ENCODE measurements at regions not wholly inside any gene's neighbourhood (a gene's known extent, or its start where the extent isn't known, plus 50 kb on each side); places are given as distances from the start of the nearest gene placed in this dataset.

DNA sequence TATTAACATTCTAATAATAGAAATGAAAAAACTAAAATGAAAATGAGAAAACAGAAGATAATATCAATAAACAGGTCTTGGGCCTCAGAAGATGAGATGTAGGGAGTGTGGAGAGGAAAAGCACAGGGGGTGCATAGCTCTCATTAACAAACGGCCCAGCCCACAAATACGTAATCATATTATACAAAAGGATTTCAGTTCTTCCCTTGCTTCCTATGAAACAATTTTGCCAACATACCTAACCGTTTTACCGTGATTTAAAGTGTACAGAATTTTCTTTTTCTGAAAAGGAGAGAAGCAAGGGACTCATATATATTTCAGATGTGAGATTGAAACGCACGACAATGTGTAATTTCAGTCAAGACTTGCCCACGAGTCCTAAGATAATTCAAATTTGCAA lies 136.0 kb downstream of the HFE start:
- peaks cover 13% of the 10 kb centered on the region for H3K4me1 Mint-ChIP-seq (ENCODE audit: low read depth)
- no peak overlapping the region for H3K27ac Mint-ChIP-seq
- TF ChIP-seq, protein P1, sequence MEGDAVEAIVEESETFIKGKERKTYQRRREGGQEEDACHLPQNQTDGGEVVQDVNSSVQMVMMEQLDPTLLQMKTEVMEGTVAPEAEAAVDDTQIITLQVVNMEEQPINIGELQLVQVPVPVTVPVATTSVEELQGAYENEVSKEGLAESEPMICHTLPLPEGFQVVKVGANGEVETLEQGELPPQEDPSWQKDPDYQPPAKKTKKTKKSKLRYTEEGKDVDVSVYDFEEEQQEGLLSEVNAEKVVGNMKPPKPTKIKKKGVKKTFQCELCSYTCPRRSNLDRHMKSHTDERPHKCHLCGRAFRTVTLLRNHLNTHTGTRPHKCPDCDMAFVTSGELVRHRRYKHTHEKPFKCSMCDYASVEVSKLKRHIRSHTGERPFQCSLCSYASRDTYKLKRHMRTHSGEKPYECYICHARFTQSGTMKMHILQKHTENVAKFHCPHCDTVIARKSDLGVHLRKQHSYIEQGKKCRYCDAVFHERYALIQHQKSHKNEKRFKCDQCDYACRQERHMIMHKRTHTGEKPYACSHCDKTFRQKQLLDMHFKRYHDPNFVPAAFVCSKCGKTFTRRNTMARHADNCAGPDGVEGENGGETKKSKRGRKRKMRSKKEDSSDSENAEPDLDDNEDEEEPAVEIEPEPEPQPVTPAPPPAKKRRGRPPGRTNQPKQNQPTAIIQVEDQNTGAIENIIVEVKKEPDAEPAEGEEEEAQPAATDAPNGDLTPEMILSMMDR (IDR thresholded peaks at IDR 0.05), result no peak
- H3K27me3 Mint-ChIP-seq, result no peaks in the 10 kb centered on the region
- ChIA-PET POLR2A (interaction anchor here (0.5 to 27.2 kb wide), 12 partner anchors 7 to 1643 kb away, joined by 3 to 883 read pairs (median 27); a partner anchor contains a TSS), CTCF (interaction anchor here (0.7 to 3.3 kb wide), 5 partner anchors 8 to 99 kb away, joined by 3 to 11 read pairs (median 4); a partner anchor contains a TSS)
- intact Hi-C loops (cut with micrococcal nuclease), result no loop called here
- H3K4me3 Mint-ChIP-seq, result no peak overlapping the region
- no peaks in the 10 kb centered on the region for H3K9me3 Mint-ChIP-seq
- ATAC-seq (peak; percentile 11), DNase-seq (no peak)
- H3K36me3 Mint-ChIP-seq (ENCODE audit: low read depth), result peaks cover 3% of the 10 kb centered on the region

DNA sequence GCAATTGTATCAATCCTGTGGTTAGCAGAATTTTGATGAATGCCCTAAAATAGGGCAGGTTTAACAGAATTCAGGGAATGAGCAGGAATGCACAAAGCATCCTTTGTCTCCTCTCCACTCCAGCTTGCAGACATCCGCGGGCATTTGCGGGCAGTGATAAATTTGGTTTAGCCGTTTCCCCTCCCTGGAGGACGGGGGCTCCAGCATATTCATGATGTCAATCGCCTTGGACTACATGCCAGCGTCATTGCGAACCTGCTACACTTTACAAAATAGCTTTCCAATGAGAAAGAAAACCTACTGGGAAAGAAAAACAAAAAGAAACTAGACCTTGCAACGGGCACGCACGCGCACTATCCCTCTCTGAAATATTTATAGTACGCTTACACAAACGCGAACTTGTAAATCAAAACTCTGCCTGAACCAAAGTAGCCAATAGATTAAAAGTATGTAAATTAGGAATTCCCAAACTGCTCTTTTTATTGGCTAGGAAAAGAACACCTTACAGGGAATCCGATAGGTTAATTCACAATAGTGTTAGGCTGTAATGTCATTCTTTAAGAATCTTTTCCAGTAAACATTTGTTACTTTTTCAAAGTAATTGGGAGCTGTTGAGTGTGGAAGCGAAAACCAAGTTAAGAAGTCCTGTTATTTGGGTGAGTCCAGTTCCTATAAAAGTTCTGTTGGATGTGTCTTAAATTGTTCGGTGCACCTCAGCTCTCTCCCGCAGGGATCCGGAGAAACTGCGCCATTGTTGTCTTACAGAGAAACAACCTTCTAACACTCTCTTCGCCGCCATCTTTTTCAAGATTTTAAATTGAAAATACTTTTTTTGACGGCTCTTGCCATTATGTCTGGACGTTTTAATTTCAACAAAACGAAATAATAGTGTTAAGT lies 136.7 kb downstream of the HFE start:
- no peak overlapping the region for H3K4me3 Mint-ChIP-seq
- H3K9me3 Mint-ChIP-seq, result no peaks in the 10 kb centered on the region
- DNase-seq, result peak; percentile 77
- intact Hi-C loops (cut with micrococcal nuclease), result no loop called here
- ATAC-seq, result peak; percentile 82
- ChIA-PET CTCF (interaction anchor here (1.2 to 3.3 kb wide), 4 partner anchors 8 to 99 kb away, joined by 4 to 11 read pairs (median 6); a partner anchor contains a TSS), POLR2A (interaction anchor here (0.7 to 27.2 kb wide), 15 partner anchors 8 to 1643 kb away, joined by 3 to 883 read pairs (median 14); a partner anchor contains a TSS)
- H3K4me1 Mint-ChIP-seq (ENCODE audit: low read depth), result peaks cover 14% of the 10 kb centered on the region
- no peak overlapping the region for H3K27ac Mint-ChIP-seq
- H3K36me3 Mint-ChIP-seq (ENCODE audit: low read depth), result peaks cover 3% of the 10 kb centered on the region
- TF ChIP-seq, protein P1 (IDR thresholded peaks at IDR 0.05), result no peak
- no peaks in the 10 kb centered on the region for H3K27me3 Mint-ChIP-seq

DNA sequence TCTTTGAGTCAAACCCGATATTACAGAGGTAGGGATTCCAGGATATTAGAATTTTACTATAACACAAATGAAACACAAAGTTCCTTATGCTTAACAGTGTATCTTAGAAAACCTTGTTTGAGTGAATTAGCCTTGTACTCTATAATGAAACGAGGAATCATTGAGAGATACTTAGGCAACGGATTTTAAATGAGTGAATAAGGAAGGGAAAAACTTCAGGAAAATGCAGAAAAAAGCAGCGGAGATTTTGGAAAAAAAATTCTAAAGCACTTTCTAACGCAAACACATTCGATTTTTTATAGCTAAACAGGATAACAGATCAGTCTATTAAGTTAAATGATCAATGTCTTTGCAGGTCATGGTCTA lies 137.3 kb downstream of the HFE start:
- POLR2A ChIA-PET, result interaction anchor here (0.7 to 27.2 kb wide), 13 partner anchors 9 to 1642 kb away, joined by 3 to 883 read pairs (median 27); a partner anchor contains a TSS
- CTCF ChIA-PET, result interaction anchor here (1.2 to 3.3 kb wide), 5 partner anchors 8 to 98 kb away, joined by 4 to 11 read pairs (median 5); a partner anchor contains a TSS
- Mint-ChIP-seq H3K36me3 (ENCODE audit: low read depth) (peaks cover 3% of the 10 kb centered on the region), H3K4me3 (no peak overlapping the region), H3K27me3 (no peaks in the 10 kb centered on the region), H3K4me1 (ENCODE audit: low read depth) (peaks cover 20% of the 10 kb centered on the region), H3K27ac (no peak overlapping the region), H3K9me3 (no peaks in the 10 kb centered on the region)
- intact Hi-C loops (cut with micrococcal nuclease), result no loop called here
- ATAC-seq, result no peak
- TF ChIP-seq, protein P1 (IDR thresholded peaks at IDR 0.05), result no peak
- DNase-seq, result no peak

DNA sequence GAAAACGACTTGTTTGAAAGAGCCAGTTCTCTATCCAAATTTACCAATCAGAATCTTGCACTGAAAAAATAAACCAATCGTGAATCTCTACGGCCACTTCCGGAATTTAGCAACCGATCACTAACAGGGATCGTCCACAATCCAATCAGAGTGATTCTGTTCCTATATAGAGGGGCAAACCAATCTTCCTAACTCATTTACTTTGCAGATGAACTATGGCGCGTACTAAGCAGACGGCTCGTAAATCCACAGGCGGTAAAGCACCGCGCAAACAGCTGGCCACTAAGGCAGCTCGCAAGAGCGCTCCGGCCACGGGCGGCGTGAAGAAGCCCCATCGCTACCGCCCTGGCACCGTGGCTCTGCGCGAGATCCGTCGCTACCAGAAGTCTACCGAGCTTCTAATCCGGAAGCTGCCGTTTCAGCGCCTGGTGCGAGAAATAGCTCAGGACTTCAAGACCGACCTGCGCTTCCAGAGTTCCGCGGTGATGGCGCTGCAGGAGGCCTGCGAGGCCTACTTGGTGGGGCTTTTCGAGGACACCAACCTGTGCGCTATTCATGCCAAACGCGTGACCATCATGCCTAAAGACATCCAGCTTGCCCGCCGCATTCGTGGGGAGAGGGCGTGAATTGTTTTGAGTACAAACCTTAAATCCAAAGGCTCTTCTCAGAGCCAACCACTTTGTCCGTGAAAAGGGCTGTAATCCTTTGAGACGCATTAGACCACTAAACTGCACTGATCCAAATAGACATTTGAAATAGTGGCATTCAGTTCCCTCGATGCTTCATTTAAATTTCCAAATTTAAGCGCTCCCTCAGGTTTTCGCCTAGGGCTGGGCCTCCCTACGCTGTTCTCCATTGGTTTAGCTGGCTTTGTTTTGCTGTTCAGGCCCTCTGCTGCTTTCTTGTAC lies 138.0 kb downstream of the HFE start:
- ATAC-seq, result no peak
- H3K27me3 Mint-ChIP-seq, result no peaks in the 10 kb centered on the region
- H3K9me3 Mint-ChIP-seq, result no peaks in the 10 kb centered on the region
- CTCF ChIA-PET, result interaction anchor here (1.2 to 3.3 kb wide), 4 partner anchors 9 to 160 kb away, joined by 4 to 11 read pairs (median 6); a partner anchor contains a TSS
- H3K36me3 Mint-ChIP-seq (ENCODE audit: low read depth), result peaks cover 3% of the 10 kb centered on the region
- no peak overlapping the region for H3K4me3 Mint-ChIP-seq
- H3K4me1 Mint-ChIP-seq (ENCODE audit: low read depth), result peaks cover 21% of the 10 kb centered on the region
- TF ChIP-seq, protein P1 (IDR thresholded peaks at IDR 0.05), result no peak
- POLR2A ChIA-PET, result interaction anchor here (0.7 to 27.2 kb wide), 14 partner anchors 9 to 908 kb away, joined by 3 to 883 read pairs (median 20); a partner anchor contains a TSS
- no peak for DNase-seq
- H3K27ac Mint-ChIP-seq, result no peak overlapping the region
- intact Hi-C loops (cut with micrococcal nuclease), result no loop called here

Data from activated CD8-positive, alpha-beta T cell treated with anti-CD3 and anti-CD28 coated beads for 36 hours (primary cell).